A549 (cell line): ENCODE measurements at regions not wholly inside any gene's neighbourhood (a gene's known extent, or its start where the extent isn't known, plus 50 kb on each side); places are given as distances from the start of the nearest gene placed in this dataset.

Experiments used
- BCL3 ChIP-seq: fragments of >200 bp; sonication (Bioruptor Twin); formaldehyde crosslinking; IDR thresholded peaks from 3 replicates; pipeline ENCODE4 v1.6.1; 2016
- BHLHE40 ChIP-seq: IDR thresholded peaks from 2 replicates; pipeline ENCODE4 v1.6.1; 2012; ENCODE audit warnings: low read depth, low read length, inconsistent platforms
- CHD2 ChIP-seq: fragments of 150-350 bp; IDR thresholded peaks from 2 replicates; pipeline ENCODE4 v1.6.1; 2014; ENCODE audit warnings: low read length; ENCODE audit not compliant: partially characterized antibody
- CTCF ChIP-seq: fragments of >200 bp; sonication (Bioruptor Twin); formaldehyde crosslinking; IDR thresholded peaks from 3 replicates; pipeline ENCODE4 v1.5.1; 2016
- EP300 ChIP-seq, 2 experiments: fragments of >200 bp; sonication (Bioruptor Twin); formaldehyde crosslinking; IDR thresholded peaks; 2 replicates in 1 of 2; 3 replicates in 1 of 2; pipeline ENCODE4 v1.6.1; 2016 to 2017
- MAX ChIP-seq: IDR thresholded peaks from 2 replicates; pipeline ENCODE4 v1.6.1; 2012
- MAZ ChIP-seq: fragments of 150-350 bp; IDR thresholded peaks from 2 replicates; pipeline ENCODE4 v1.6.1; 2014; ENCODE audit warnings: antibody characterized with exemption, low read depth, low read length, borderline replicate concordance
- MYC ChIP-seq: IDR thresholded peaks from 2 replicates; pipeline ENCODE4 v1.6.1; 2012; ENCODE audit warnings: mild to moderate bottlenecking, inconsistent platforms, low read length, improper control_type of control experiment, borderline replicate concordance
- POLR2A ChIP-seq: IDR thresholded peaks from 2 replicates; pipeline ENCODE4 v1.6.1; 2012; ENCODE audit warnings: mild to moderate bottlenecking, low read length
- RCOR1 ChIP-seq: fragments of 150-350 bp; IDR thresholded peaks from 2 replicates; pipeline ENCODE4 v1.6.1; 2014; ENCODE audit warnings: antibody characterized with exemption, low read length, low read depth
- REST ChIP-seq: fragments of 200-600 bp; sonication (generic); IDR thresholded peaks from 2 replicates; pipeline ENCODE4 v1.6.1; 2016; ENCODE audit warnings: antibody characterized with exemption, mild to moderate bottlenecking, moderate library complexity

DNA sequence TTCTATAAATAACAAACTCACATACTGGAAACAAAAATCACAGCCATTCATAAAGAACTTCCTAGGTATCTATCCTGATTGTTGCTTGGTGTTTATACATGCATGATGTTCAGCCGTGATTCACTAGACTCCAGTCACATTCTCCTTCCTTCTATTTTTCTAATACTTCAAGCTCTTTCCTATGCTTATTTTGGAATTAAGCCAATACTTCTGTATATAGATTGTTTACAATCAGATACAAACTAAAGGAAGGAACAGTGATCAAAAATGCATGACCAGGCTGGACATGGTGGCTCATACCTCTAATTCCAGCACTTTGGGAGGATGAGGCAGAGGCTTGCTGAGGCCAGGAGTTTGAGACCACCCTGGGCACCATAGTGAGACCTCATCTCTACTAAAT, 377.5 kb upstream of the IRAK1BP1 start:
- TF ChIP-seq CTCF, result no peak
- no peak for TF ChIP-seq MAX
- TF ChIP-seq POLR2A, result no peak
- no peak for TF ChIP-seq RCOR1
- TF ChIP-seq BCL3, result no peak
- no peak for TF ChIP-seq CHD2
- no peak for TF ChIP-seq MYC
- TF ChIP-seq REST, result no peak
- TF ChIP-seq BHLHE40, result no peak
- no peak for TF ChIP-seq EP300 (IDR thresholded peaks at IDR 0.05)
- TF ChIP-seq MAZ, result no peak
